Neural cell (in vitro differentiated cells): ENCODE measurements at regions not wholly inside any gene's neighbourhood (a gene's known extent, or its start where the extent isn't known, plus 50 kb on each side); places are given as distances from the start of the nearest gene placed in this dataset.

Experiments
- CTCF ChIP-seq: fragments of 450-650 bp; IDR thresholded peaks from 2 replicates; pipeline ENCODE4 v1.5.1; 2014; ENCODE audit warnings: antibody characterized with exemption, mild to moderate bottlenecking, moderate library complexity; ENCODE audit not compliant: poor library complexity, severe bottlenecking
- POLR2AphosphoS5 ChIP-seq: IDR thresholded peaks from 2 replicates; pipeline ENCODE4 v1.6.1; 2012
- RAD21 ChIP-seq: fragments of 450-650 bp; conservative IDR thresholded peaks from 2 replicates; pipeline ENCODE4 v1.6.1; 2014; ENCODE audit warnings: antibody characterized with exemption, mild to moderate bottlenecking, moderate library complexity

GRCh38 chr17:65430209-65430833 is 131.1 kb downstream of the AXIN2 start:
- TF ChIP-seq CTCF (no peak), POLR2AphosphoS5 (no peak), RAD21 (no peak)
